ENCODE measurements at regions not wholly inside any gene's neighbourhood (a gene's known extent, or its start where the extent isn't known, plus 50 kb on each side); places are given as distances from the start of the nearest gene placed in this dataset.

DNA sequence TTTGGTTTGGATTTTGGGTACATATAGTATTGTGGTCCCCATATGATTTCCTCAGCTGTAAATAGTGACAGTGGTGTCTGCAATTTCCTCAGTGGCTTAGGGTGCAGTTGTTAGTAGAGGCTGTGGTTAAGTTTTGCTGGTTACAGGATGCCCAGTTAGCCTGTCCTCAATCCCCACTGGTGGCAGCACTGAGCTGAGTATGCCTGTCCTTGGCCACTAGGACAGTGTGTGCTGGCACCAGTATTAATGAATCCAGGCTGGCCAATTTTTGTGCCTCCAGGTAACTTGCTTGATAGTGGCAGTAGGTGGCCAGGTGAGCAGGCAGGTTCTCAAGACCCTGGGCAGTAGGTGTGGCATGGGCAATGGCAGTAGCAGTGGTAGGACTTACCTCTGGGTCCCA, 973.1 kb downstream of the TMEM182 start:
- 0 out of 2 replicates have a peak, but pooled peaks cover 3% of the 10 kb centered on the region for H3K9me3 ChIP-seq (ENCODE audit: insufficient read depth, low read depth, low read length)
- H3K36me3 ChIP-seq (ENCODE audit: insufficient read depth, low read length) = no peaks in the 10 kb centered on the region
- no peak overlapping the region for H3K9ac ChIP-seq (ENCODE audit: low read depth, low read length)
- no peaks in the 10 kb centered on the region for H3K27me3 ChIP-seq (ENCODE audit: insufficient read depth, low read length)
- no peak overlapping the region for H3K4me3 ChIP-seq (ENCODE audit: low read length)
- H3K4me1 ChIP-seq (ENCODE audit: insufficient read depth, low read length) = peaks cover 5% of the 10 kb centered on the region
- no peak overlapping the region for H3K27ac ChIP-seq (ENCODE audit: low read depth, low read length)

DNA sequence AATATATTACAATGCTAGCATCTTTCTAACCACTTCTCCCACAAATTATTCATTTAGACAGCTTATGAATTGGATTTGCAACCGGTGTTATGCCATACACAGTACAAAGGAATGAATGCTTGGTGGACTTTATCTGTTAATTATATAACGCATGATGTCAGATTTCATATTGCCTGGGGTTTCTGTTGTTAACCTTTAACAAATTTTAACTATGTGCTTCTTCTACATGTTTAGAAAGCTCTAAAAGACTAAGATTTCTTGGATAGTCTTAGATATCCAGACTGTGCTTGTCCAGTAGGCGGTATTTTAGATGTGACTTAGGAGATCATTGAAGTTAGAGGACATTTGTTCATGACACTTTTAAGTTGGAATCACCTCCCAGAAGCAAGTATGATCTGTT, 976.3 kb downstream of the TMEM182 start:
- peaks cover 5% of the 10 kb centered on the region for H3K4me1 ChIP-seq (ENCODE audit: insufficient read depth, low read length)
- H3K27me3 ChIP-seq (ENCODE audit: insufficient read depth, low read length) = no peaks in the 10 kb centered on the region
- H3K4me3 ChIP-seq (ENCODE audit: low read length) = no peak overlapping the region
- no peak overlapping the region for H3K9ac ChIP-seq (ENCODE audit: low read depth, low read length)
- H3K27ac ChIP-seq (ENCODE audit: low read depth, low read length) = no peak overlapping the region
- WGBS = 89% methylated on average over 3 of the region's 3 CpGs
- H3K9me3 ChIP-seq (ENCODE audit: insufficient read depth, low read depth, low read length) = 0 out of 2 replicates have a peak, but pooled peaks cover 3% of the 10 kb centered on the region
- no peaks in the 10 kb centered on the region for H3K36me3 ChIP-seq (ENCODE audit: insufficient read depth, low read length)

DNA sequence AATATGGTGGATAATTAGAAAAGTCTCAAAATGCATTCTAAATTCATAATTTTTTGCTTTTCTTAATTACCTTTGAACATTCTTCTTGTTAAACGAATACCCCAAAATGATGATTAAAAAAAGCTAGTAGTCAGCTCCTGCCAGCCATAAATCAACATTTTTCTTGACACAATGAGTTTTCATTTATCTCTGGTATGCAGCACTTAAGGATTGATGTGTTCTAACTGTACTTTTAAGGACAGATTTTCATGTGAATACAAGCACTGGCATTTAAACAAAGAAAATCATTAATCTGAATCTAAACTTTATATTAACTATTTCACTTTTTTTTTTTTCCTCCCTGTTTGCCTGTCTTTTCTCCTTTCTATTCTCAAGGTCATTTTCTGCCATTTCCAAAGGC, 976.8 kb downstream of the TMEM182 start:
- Histone ChIP-seq H3K4me3 (ENCODE audit: low read length) (no peak overlapping the region), H3K9me3 (ENCODE audit: insufficient read depth, low read depth, low read length) (0 out of 2 replicates have a peak, but pooled peaks cover 1% of the 10 kb centered on the region), H3K27ac (ENCODE audit: low read depth, low read length) (no peak overlapping the region), H3K27me3 (ENCODE audit: insufficient read depth, low read length) (no peaks in the 10 kb centered on the region), H3K4me1 (ENCODE audit: insufficient read depth, low read length) (peaks cover 5% of the 10 kb centered on the region), H3K9ac (ENCODE audit: low read depth, low read length) (no peak overlapping the region), H3K36me3 (ENCODE audit: insufficient read depth, low read length) (no peaks in the 10 kb centered on the region)
- WGBS = 82% methylated on average over 1 of the region's 1 CpG

DNA sequence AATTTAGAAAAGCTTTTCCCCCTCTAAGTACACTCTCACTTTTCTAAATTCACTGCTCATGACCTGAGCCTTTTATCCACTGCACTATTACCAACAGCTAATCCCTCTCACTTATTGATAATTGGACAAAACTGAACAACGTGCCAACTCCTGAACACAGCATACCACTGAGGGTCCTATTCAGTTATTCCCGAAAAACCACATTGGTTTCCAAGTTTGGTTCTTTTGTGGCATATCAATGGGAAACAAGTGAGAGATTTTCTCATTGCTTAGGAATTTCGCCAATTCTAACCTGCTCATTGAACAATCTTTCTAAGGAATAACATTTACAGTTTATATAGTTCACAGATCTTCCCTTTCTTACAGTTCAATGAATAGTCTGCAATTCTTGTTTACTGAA, 977.4 kb downstream of the TMEM182 start:
- no peak overlapping the region for H3K27ac ChIP-seq (ENCODE audit: low read depth, low read length)
- 89% methylated on average over 3 of the region's 3 CpGs for WGBS
- H3K27me3 ChIP-seq (ENCODE audit: insufficient read depth, low read length) = no peaks in the 10 kb centered on the region
- H3K4me3 ChIP-seq (ENCODE audit: low read length) = no peak overlapping the region
- H3K36me3 ChIP-seq (ENCODE audit: insufficient read depth, low read length) = no peaks in the 10 kb centered on the region
- no peak overlapping the region for H3K9ac ChIP-seq (ENCODE audit: low read depth, low read length)
- peaks cover 5% of the 10 kb centered on the region for H3K4me1 ChIP-seq (ENCODE audit: insufficient read depth, low read length)
- H3K9me3 ChIP-seq (ENCODE audit: insufficient read depth, low read depth, low read length) = no peaks in the 10 kb centered on the region

DNA sequence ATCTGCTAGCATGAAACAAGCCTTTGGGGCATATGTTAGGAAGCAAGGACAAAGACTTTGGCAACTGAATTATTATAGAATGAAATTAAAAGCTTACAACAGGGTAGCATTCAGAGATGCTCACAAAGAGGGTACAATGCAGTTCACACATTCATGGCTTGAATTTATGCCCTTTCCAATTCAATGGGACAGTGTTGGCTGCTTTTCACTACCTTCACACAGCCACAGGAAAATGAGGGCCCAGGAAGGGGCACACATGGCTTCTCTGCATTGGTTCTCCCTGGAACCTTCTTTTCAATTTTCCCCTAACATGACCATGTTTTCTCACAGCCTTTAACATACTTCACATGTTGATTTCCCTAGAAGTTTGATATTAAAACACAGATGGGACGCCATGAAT, 978.1 kb downstream of the TMEM182 start:
- Histone ChIP-seq H3K4me3 (ENCODE audit: low read length) (no peak overlapping the region), H3K27ac (ENCODE audit: low read depth, low read length) (no peak overlapping the region), H3K36me3 (ENCODE audit: insufficient read depth, low read length) (no peaks in the 10 kb centered on the region), H3K27me3 (ENCODE audit: insufficient read depth, low read length) (no peaks in the 10 kb centered on the region), H3K9ac (ENCODE audit: low read depth, low read length) (no peak overlapping the region), H3K4me1 (ENCODE audit: insufficient read depth, low read length) (peaks cover 5% of the 10 kb centered on the region), H3K9me3 (ENCODE audit: insufficient read depth, low read depth, low read length) (no peaks in the 10 kb centered on the region)
- WGBS = 86% methylated on average over 1 of the region's 1 CpG

DNA sequence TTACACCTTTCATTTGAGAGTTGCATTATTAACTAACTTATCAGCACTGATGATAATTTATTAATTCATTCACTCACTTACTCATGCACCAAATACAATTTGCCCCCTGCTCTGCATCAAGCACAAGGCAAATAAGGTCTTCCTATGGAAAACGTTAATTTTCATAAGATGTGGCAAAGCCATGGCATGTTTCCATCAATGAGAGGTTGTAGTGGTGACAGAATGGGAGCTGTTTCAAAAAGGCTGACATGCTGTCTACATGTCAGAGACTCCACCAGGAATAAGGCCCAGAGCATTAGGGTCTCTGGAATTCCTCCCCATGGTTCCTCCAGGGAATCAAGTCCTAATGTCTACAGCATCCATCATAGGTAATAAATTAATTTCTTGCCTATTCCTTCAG, 978.8 kb downstream of the TMEM182 start:
- Histone ChIP-seq H3K27me3 (ENCODE audit: insufficient read depth, low read length) (no peaks in the 10 kb centered on the region), H3K4me3 (ENCODE audit: low read length) (no peak overlapping the region), H3K36me3 (ENCODE audit: insufficient read depth, low read length) (no peaks in the 10 kb centered on the region), H3K27ac (ENCODE audit: low read depth, low read length) (no peak overlapping the region), H3K4me1 (ENCODE audit: insufficient read depth, low read length) (peaks cover 5% of the 10 kb centered on the region), H3K9me3 (ENCODE audit: insufficient read depth, low read depth, low read length) (no peaks in the 10 kb centered on the region), H3K9ac (ENCODE audit: low read depth, low read length) (no peak overlapping the region)
- 97% methylated on average over 1 of the region's 1 CpG for whole genome bisulfite sequencing

DNA sequence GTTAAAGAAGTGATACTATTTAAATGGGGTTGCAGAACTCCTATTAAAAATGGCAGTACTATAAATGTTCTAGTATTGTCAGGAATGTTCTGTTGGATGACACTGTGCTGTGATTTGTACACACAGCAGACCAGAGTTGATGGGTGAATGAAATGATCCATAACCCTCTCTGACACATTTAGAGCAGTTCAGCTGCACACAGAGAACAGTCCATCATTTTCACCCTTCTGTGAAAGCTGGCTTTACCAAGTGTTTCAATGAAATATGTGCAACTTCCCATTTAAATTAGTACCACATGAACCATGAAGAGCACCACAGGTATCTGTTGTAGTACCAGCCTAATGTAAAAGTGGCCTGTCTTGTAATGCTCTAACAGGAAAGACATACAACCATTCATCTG, 981.4 kb downstream of the TMEM182 start:
- no peaks in the 10 kb centered on the region for H3K27me3 ChIP-seq (ENCODE audit: insufficient read depth, low read length)
- no peaks in the 10 kb centered on the region for H3K9me3 ChIP-seq (ENCODE audit: insufficient read depth, low read depth, low read length)
- H3K4me3 ChIP-seq (ENCODE audit: low read length) = no peak overlapping the region
- no peaks in the 10 kb centered on the region for H3K36me3 ChIP-seq (ENCODE audit: insufficient read depth, low read length)
- H3K9ac ChIP-seq (ENCODE audit: low read depth, low read length) = no peak overlapping the region
- H3K27ac ChIP-seq (ENCODE audit: low read depth, low read length) = no peak overlapping the region
- H3K4me1 ChIP-seq (ENCODE audit: insufficient read depth, low read length) = peaks cover 5% of the 10 kb centered on the region

DNA sequence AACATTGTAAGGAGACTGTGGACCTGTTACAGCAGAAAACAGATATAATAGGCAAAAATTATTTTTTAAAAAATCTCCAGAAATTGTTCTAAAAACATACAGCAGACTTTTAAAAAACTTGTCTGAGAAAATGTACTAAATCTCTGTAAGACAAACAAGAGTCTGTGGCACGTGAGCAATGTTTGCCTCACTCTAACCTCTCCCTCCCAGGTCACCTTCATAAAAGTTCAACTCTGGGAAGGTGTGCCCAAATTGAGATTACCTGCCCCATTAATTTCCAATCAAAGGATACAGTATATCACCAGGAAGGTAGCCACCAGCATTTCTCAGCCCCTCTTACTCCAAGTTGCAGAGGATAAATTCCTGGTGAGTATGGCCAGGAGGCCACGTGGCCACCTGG, 992.7 kb downstream of the TMEM182 start:
- no peak overlapping the region for H3K4me3 ChIP-seq (ENCODE audit: low read length)
- H3K27ac ChIP-seq (ENCODE audit: low read depth, low read length) = no peak overlapping the region
- 87% methylated on average over 2 of the region's 2 CpGs for WGBS
- H3K27me3 ChIP-seq (ENCODE audit: insufficient read depth, low read length) = no peaks in the 10 kb centered on the region
- no peaks in the 10 kb centered on the region for H3K9me3 ChIP-seq (ENCODE audit: insufficient read depth, low read depth, low read length)
- H3K9ac ChIP-seq (ENCODE audit: low read depth, low read length) = no peak overlapping the region
- H3K36me3 ChIP-seq (ENCODE audit: insufficient read depth, low read length) = no peaks in the 10 kb centered on the region
- no peaks in the 10 kb centered on the region for H3K4me1 ChIP-seq (ENCODE audit: insufficient read depth, low read length)

DNA sequence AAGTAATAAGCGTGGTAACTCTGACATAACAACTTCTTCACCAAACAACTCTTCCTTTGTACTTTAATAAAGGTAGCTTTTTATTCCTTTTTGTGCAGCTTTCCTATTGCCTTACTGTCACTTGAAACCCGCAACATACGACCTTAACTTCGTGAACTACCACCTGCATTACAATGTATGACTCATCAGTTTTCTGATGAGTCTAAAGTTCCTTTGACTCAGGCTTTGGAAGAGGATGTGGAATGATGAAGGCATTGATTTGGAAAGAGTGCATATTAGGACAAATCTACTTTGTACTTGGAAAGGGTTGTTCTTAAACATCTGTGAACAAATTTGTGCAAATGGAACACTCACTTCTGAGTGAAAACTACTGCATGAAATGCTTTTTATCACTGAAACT, 1012.1 kb downstream of the TMEM182 start:
- Histone ChIP-seq H3K27me3 (ENCODE audit: insufficient read depth, low read length) (no peaks in the 10 kb centered on the region), H3K27ac (ENCODE audit: low read depth, low read length) (no peak overlapping the region), H3K9me3 (ENCODE audit: insufficient read depth, low read depth, low read length) (peaks cover 5% of the 10 kb centered on the region; the same call in 1 of the 2 replicates), H3K4me3 (ENCODE audit: low read length) (no peak overlapping the region), H3K4me1 (ENCODE audit: insufficient read depth, low read length) (no peaks in the 10 kb centered on the region), H3K36me3 (ENCODE audit: insufficient read depth, low read length) (no peaks in the 10 kb centered on the region), H3K9ac (ENCODE audit: low read depth, low read length) (no peak overlapping the region)
- 71% methylated on average over 4 of the region's 4 CpGs for WGBS

DNA sequence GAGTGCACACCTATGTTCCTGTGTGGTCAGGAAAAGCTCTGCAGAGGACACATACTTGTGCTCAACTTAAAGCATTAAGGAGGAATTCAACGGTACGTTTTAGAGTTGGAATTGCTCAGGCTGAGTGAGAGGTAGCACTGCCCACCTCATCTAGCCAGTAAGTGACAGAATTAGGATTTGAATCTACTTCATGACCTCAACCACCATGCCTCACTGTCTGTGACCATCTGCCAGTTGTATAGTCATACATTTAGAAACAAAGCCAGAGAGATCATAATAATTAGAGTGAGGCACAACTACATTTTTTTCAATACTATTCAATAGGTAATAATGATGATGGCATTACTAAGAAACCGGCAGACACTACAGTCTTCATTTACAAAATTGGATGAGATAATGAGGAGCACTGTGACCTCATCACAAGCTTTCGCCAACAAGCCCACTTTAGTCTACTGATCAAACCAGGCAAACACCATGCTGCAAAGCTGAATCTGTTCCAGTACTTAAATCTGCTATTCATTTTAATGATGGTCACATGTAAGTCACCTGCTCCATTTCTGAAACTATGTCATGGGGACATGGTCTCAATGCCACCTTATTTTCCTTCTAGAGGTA, 1018.4 kb downstream of the TMEM182 start:
- WGBS = 90% methylated on average over 4 of the region's 4 CpGs
- Histone ChIP-seq H3K9ac (ENCODE audit: low read depth, low read length) (no peak overlapping the region), H3K27me3 (ENCODE audit: insufficient read depth, low read length) (no peaks in the 10 kb centered on the region), H3K9me3 (ENCODE audit: insufficient read depth, low read depth, low read length) (peaks cover 5% of the 10 kb centered on the region; the same call in 1 of the 2 replicates), H3K27ac (ENCODE audit: low read depth, low read length) (no peak overlapping the region), H3K4me1 (ENCODE audit: insufficient read depth, low read length) (peaks cover 17% of the 10 kb centered on the region), H3K4me3 (ENCODE audit: low read length) (no peak overlapping the region), H3K36me3 (ENCODE audit: insufficient read depth, low read length) (no peaks in the 10 kb centered on the region)

DNA sequence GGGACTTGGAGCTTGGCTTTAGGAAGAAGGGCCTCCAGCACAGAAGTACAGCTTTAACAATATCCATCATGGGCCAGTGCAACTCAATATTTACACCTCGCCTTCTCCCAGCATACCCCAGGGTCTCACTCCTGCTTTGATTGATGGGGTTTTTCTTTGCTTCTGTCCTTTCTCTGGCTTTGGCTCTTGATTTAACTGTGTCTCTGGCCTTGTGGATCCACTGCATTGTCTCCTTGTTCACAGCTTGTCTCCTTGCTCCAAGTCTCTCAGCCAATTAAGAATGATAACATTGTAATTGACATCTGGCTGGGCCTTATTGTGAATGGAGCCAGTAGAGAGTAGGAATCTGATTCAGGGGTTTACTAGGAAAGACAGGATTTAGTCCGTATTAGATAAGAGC, 1019.5 kb downstream of the TMEM182 start:
- Histone ChIP-seq H3K4me3 (ENCODE audit: low read length) (no peak overlapping the region), H3K9ac (ENCODE audit: low read depth, low read length) (no peak overlapping the region), H3K27me3 (ENCODE audit: insufficient read depth, low read length) (peaks cover 11% of the 10 kb centered on the region), H3K9me3 (ENCODE audit: insufficient read depth, low read depth, low read length) (no peaks in the 10 kb centered on the region), H3K36me3 (ENCODE audit: insufficient read depth, low read length) (no peaks in the 10 kb centered on the region), H3K4me1 (ENCODE audit: insufficient read depth, low read length) (peaks cover 24% of the 10 kb centered on the region), H3K27ac (ENCODE audit: low read depth, low read length) (no peak overlapping the region)
- 97% methylated on average over 2 of the region's 2 CpGs for WGBS

DNA sequence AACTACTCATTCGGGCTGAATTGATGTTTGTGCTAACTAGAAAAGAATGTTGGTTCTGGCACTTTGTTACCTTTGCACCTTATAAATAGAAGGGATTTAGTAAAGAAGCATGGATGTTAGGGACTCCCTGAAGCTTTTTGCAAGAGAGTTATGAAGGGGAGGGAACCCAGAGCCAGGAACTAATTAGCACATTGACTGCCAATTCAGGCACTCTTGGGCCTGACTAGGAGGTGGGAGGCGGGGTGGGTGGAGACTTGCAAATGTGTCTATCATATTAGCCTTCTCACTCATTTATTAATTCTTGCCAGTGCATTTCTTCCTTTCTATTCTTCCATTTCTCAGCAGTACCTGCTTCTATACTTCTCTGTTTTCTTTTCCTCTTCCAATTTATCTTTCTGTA, 1022.4 kb downstream of the TMEM182 start:
- Histone ChIP-seq H3K9ac (ENCODE audit: low read depth, low read length) (no peak overlapping the region), H3K36me3 (ENCODE audit: insufficient read depth, low read length) (no peaks in the 10 kb centered on the region), H3K4me1 (ENCODE audit: insufficient read depth, low read length) (peaks cover 35% of the 10 kb centered on the region), H3K4me3 (ENCODE audit: low read length) (no peak overlapping the region), H3K9me3 (ENCODE audit: insufficient read depth, low read depth, low read length) (no peaks in the 10 kb centered on the region), H3K27me3 (ENCODE audit: insufficient read depth, low read length) (peaks cover 40% of the 10 kb centered on the region), H3K27ac (ENCODE audit: low read depth, low read length) (no peak overlapping the region)
- WGBS = 58% methylated on average over 2 of the region's 2 CpGs
